A673 (cell line): ENCODE measurements at regions not wholly inside any gene's neighbourhood (a gene's known extent, or its start where the extent isn't known, plus 50 kb on each side); places are given as distances from the start of the nearest gene placed in this dataset.

Experiments used
- BruUV-seq: library from RNA; stranded (reverse); fragments of 400-500 nt; replicated peaks from 2 replicates; lab custom pipeline; 2021; lab: Mats Ljungman, UMichigan
- CTCF ChIA-PET: fragments of 300-600 bp; sonication (Branson Sonifier 250); formaldehyde crosslinking; loops from one replicate; lab custom pipeline; 2022; ENCODE audit warnings: antibody characterized with exemption; lab: Charles Lee
- POLR2A ChIA-PET: fragments of 300-600 bp; sonication (Branson Sonifier 250); formaldehyde crosslinking; loops from one replicate; lab custom pipeline; 2022; ENCODE audit warnings: antibody characterized with exemption; ENCODE audit not compliant: low non-redundant PET; lab: Charles Lee
- DNase-seq: peaks from one replicate; pipeline ENCODE4 v3.0.0-alpha.2; 2015; ENCODE audit warnings: low spot score
- H3K27ac ChIP-seq: fragments of 200-600 bp; sonication (generic); 2 replicates; pipeline ENCODE4 v1.5.1; 2016; ENCODE audit warnings: mixed run types, low read depth, mild to moderate bottlenecking, mixed read lengths, antibody characterized with exemption, low read length; ENCODE audit not compliant: poor library complexity, severe bottlenecking
- H3K27me3 ChIP-seq: fragments of 200-600 bp; sonication (generic); replicated peaks from 2 replicates; pipeline ENCODE4 v1.6.1; 2017; ENCODE audit warnings: mixed run types, low read depth, mild to moderate bottlenecking, mixed read lengths, antibody characterized with exemption, low read length; ENCODE audit not compliant: insufficient read depth, poor library complexity
- H3K36me3 ChIP-seq: fragments of 200-600 bp; sonication (generic); 2 replicates; pipeline ENCODE4 v1.6.1; 2016; ENCODE audit warnings: mixed run types, mild to moderate bottlenecking, mixed read lengths, antibody characterized with exemption, low read length; ENCODE audit not compliant: insufficient read depth, poor library complexity, severe bottlenecking
- H3K4me1 ChIP-seq: fragments of 200-600 bp; sonication (generic); 2 replicates; pipeline ENCODE4 v1.6.1; 2017; ENCODE audit warnings: mixed run types, mild to moderate bottlenecking, mixed read lengths, antibody characterized with exemption, low read length; ENCODE audit not compliant: insufficient read depth, poor library complexity, severe bottlenecking
- H3K4me3 ChIP-seq: fragments of 200-600 bp; sonication (generic); 2 replicates; pipeline ENCODE4 v1.5.1; 2016; ENCODE audit warnings: low read depth, mixed run types, mild to moderate bottlenecking, mixed read lengths, low read length; ENCODE audit not compliant: poor library complexity, severe bottlenecking
- H3K9me3 ChIP-seq: fragments of 200-600 bp; sonication (generic); 2 replicates; pipeline ENCODE4 v1.6.1; 2016; ENCODE audit warnings: mixed run types, low read depth, mild to moderate bottlenecking, mixed read lengths, antibody characterized with exemption, low read length; ENCODE audit not compliant: poor library complexity, severe bottlenecking
- CTCF ChIP-seq: fragments of 300-800, 200-600 bp; sonication (generic); conservative IDR thresholded peaks from 2 replicates; pipeline ENCODE4 v1.5.1; 2017; ENCODE audit warnings: low read depth, mild to moderate bottlenecking, antibody characterized with exemption, low read length, moderate library complexity, mixed read lengths
- EZH2 ChIP-seq: fragments of 200-600 bp; sonication (generic); IDR thresholded peaks from 2 replicates; pipeline ENCODE4 v1.6.1; 2017; ENCODE audit warnings: borderline replicate concordance, low read depth, mild to moderate bottlenecking, mixed read lengths, antibody characterized with exemption, low read length; ENCODE audit not compliant: poor library complexity, severe bottlenecking
- intact Hi-C: fragments of 100-400 bp; cut with micrococcal nuclease; formaldehyde crosslinking; loops from one replicate; pipeline ENCODE4 v1.10.0; 2022; ENCODE audit not compliant: unreplicated experiment

GRCh38 chr13:73681015-73681414, 453.2 kb downstream of the KLF12 start:
- DNase-seq = no peak
- BruUV-seq = no TSS peak
- intact Hi-C loops = loop anchor here (10.0 kb wide), 1 partner anchor 346 kb away; no protein-coding TSS in a partner anchor
- Histone ChIP-seq H3K4me1 (peaks cover 58% of the 10 kb centered on the region), H3K4me3 (no peak overlapping the region), H3K27ac (peak overlapping the region; percentile 30), H3K36me3 (no peaks in the 10 kb centered on the region), H3K9me3 (no peaks in the 10 kb centered on the region), H3K27me3 (no peaks in the 10 kb centered on the region)
- CTCF ChIA-PET = no interaction called here
- POLR2A ChIA-PET = no interaction called here
- TF ChIP-seq CTCF (no peak), EZH2 (no peak)

GRCh38 chr13:73677048-73677601, 457.1 kb downstream of the KLF12 start:
- H3K27ac ChIP-seq = peak overlapping the region; percentile 98
- BruUV-seq = no TSS peak
- H3K36me3 ChIP-seq = no peaks in the 10 kb centered on the region
- POLR2A ChIA-PET = interaction anchor here (0.7 kb wide), 1 partner anchor 1730 kb away, joined by 6 read pairs; no protein-coding TSS in a partner anchor
- peak; percentile 93 for DNase-seq
- intact Hi-C loops = no loop called here
- no peak for TF ChIP-seq CTCF
- TF ChIP-seq EZH2 = no peak
- no peaks in the 10 kb centered on the region for H3K9me3 ChIP-seq
- H3K27me3 ChIP-seq = no peaks in the 10 kb centered on the region
- no peak overlapping the region for H3K4me3 ChIP-seq
- CTCF ChIA-PET = no interaction called here
- peaks cover 40% of the 10 kb centered on the region for H3K4me1 ChIP-seq

- H3K27me3 ChIP-seq = no peaks in the 10 kb centered on the region
- peaks cover 40% of the 10 kb centered on the region for H3K4me1 ChIP-seq
- intact Hi-C loops = no loop called here
- DNase-seq = no peak
- no peak overlapping the region for H3K4me3 ChIP-seq
- CTCF ChIA-PET = no interaction called here
- POLR2A ChIA-PET = no interaction called here
- BruUV-seq = TSS peak; percentile 95
- H3K9me3 ChIP-seq = no peaks in the 10 kb centered on the region
- TF ChIP-seq EZH2 = no peak
- TF ChIP-seq CTCF = no peak
- peak overlapping the region; percentile 98 for H3K27ac ChIP-seq
- H3K36me3 ChIP-seq = no peaks in the 10 kb centered on the region
These were observed 457.6 kb downstream of the KLF12 start for GRCh38 chr13:73676550-73677047.
